Neural crest cell (in vitro differentiated cells): ENCODE measurements at regions not wholly inside any gene's neighbourhood (a gene's known extent, or its start where the extent isn't known, plus 50 kb on each side); places are given as distances from the start of the nearest gene placed in this dataset.
A peak's percentile ranks its signal among the peaks of the same experiment; 100 is the strongest.

Source experiments
- DNase-seq: peaks from one replicate; pipeline ENCODE4 v3.0.0; 2021; ENCODE audit warnings: low read depth, mixed read lengths, low spot score
- H3K27ac Mint-ChIP-seq: one replicate; pipeline ENCODE4 v1.8.0; 2021; ENCODE audit warnings: mild to moderate bottlenecking, mixed read lengths; ENCODE audit not compliant: unreplicated experiment
- H3K27me3 Mint-ChIP-seq: 2 replicates; pipeline ENCODE4 v1.8.0; 2021; ENCODE audit warnings: low read depth, mild to moderate bottlenecking, mixed read lengths
- H3K36me3 Mint-ChIP-seq: 2 replicates; pipeline ENCODE4 v1.8.0; 2021; ENCODE audit warnings: low read depth, mild to moderate bottlenecking, mixed read lengths
- H3K4me1 Mint-ChIP-seq: 2 replicates; pipeline ENCODE4 v1.8.0; 2021; ENCODE audit warnings: mixed read lengths
- H3K4me3 Mint-ChIP-seq: one replicate; pipeline ENCODE4 v1.8.0; 2021; ENCODE audit warnings: mild to moderate bottlenecking, mixed read lengths
- H3K9me3 Mint-ChIP-seq: 2 replicates; pipeline ENCODE4 v1.8.0; 2021; ENCODE audit warnings: mixed read lengths
- TF ChIP-seq, protein P1 (sequence below): fragments of 200-600 bp; sonication (generic); conservative IDR thresholded peaks from 2 replicates; pipeline ENCODE4 v1.5.0; 2021; ENCODE audit warnings: antibody characterized with exemption, mild to moderate bottlenecking

- no peaks in the 10 kb centered on the region for H3K27me3 Mint-ChIP-seq
- H3K4me1 Mint-ChIP-seq = peaks cover 39% of the 10 kb centered on the region
- TF ChIP-seq, protein P1, sequence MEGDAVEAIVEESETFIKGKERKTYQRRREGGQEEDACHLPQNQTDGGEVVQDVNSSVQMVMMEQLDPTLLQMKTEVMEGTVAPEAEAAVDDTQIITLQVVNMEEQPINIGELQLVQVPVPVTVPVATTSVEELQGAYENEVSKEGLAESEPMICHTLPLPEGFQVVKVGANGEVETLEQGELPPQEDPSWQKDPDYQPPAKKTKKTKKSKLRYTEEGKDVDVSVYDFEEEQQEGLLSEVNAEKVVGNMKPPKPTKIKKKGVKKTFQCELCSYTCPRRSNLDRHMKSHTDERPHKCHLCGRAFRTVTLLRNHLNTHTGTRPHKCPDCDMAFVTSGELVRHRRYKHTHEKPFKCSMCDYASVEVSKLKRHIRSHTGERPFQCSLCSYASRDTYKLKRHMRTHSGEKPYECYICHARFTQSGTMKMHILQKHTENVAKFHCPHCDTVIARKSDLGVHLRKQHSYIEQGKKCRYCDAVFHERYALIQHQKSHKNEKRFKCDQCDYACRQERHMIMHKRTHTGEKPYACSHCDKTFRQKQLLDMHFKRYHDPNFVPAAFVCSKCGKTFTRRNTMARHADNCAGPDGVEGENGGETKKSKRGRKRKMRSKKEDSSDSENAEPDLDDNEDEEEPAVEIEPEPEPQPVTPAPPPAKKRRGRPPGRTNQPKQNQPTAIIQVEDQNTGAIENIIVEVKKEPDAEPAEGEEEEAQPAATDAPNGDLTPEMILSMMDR = no peak
- H3K36me3 Mint-ChIP-seq = no peaks in the 10 kb centered on the region
- H3K4me3 Mint-ChIP-seq = no peak overlapping the region
- DNase-seq = no peak
- peaks cover 9% of the 10 kb centered on the region for H3K9me3 Mint-ChIP-seq
- peak overlapping the region; percentile 60 for H3K27ac Mint-ChIP-seq
Observed at GRCh38 chr6:133099573-133099972, 141.6 kb upstream of the EYA4 start.

DNA sequence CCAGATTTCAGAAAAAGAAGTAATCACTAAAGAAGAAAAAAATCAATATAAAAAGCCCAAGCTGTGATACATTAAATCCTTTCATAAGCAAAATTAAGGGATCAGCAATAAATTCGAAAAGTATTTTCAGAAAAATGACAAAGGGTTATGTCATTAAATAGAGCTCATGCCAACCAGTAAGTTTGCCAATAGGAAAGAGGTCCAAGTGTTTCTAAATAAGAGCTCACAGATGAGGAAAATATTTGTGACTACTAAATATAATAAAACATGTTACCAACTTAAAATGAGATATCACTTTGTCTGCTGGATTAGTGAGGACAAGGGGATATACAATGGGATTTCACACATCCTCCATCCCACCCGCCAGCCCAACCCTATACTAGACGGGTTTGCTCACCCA is 140.3 kb upstream of the EYA4 start:
- Mint-ChIP-seq H3K9me3 (peaks cover 9% of the 10 kb centered on the region), H3K36me3 (no peaks in the 10 kb centered on the region), H3K4me1 (peaks cover 39% of the 10 kb centered on the region), H3K27me3 (no peaks in the 10 kb centered on the region), H3K4me3 (no peak overlapping the region), H3K27ac (no peak overlapping the region)
- no peak for DNase-seq
- TF ChIP-seq, protein P1 = no peak

DNA sequence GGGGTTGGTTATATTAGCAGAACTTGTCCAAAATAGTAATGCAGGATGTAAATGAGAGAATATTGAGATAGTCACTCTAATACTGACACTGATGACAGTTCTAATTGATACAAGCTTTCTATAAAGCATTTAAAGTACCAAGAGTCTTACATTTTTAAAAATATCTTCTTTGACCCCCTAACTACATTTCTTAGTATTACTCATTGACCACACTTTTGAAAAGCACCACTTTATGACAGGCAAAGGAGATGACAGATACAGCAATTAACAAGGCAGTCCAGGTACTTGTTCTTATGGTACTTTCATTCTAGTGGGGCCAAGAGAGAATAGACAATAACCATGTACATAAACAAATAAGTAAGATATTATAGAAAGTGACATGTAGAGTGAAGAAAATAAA is 139.4 kb upstream of the EYA4 start:
- no peak for DNase-seq
- Mint-ChIP-seq H3K9me3 (peaks cover 9% of the 10 kb centered on the region), H3K4me3 (no peak overlapping the region), H3K27me3 (no peaks in the 10 kb centered on the region), H3K27ac (no peak overlapping the region), H3K36me3 (no peaks in the 10 kb centered on the region), H3K4me1 (peaks cover 38% of the 10 kb centered on the region)
- TF ChIP-seq, protein P1 = no peak

DNA sequence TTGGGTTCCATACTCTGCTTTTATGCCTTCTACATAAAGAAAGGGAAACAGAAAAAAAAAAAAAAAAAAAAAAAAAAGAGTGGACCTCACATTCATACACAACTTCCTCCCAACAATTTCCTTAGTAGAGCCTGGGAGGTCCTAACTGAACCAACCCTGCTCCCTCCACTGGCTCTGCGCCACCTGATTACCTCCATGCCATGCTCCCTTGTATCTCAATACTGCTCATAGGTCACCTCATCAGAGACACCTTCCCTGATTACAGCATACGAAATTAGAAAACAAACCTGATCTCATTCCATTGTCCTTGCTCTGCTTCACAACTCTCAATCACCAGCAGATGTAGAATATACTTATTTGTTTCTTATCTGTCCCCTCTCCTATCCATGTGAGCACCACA is 134.2 kb upstream of the EYA4 start:
- TF ChIP-seq, protein P1 = no peak
- H3K27me3 Mint-ChIP-seq = no peaks in the 10 kb centered on the region
- H3K4me3 Mint-ChIP-seq = no peak overlapping the region
- peaks cover 7% of the 10 kb centered on the region for H3K4me1 Mint-ChIP-seq
- peaks cover 9% of the 10 kb centered on the region for H3K9me3 Mint-ChIP-seq
- H3K36me3 Mint-ChIP-seq = no peaks in the 10 kb centered on the region
- no peak overlapping the region for H3K27ac Mint-ChIP-seq
- DNase-seq = no peak

- peaks cover 3% of the 10 kb centered on the region for H3K4me1 Mint-ChIP-seq
- H3K4me3 Mint-ChIP-seq = no peak overlapping the region
- H3K27ac Mint-ChIP-seq = no peak overlapping the region
- TF ChIP-seq, protein P1 = no peak
- no peak for DNase-seq
- H3K27me3 Mint-ChIP-seq = no peaks in the 10 kb centered on the region
- peaks cover 6% of the 10 kb centered on the region for H3K9me3 Mint-ChIP-seq
- H3K36me3 Mint-ChIP-seq = no peaks in the 10 kb centered on the region
Observed at GRCh38 chr6:133108419-133108818, 132.7 kb upstream of the EYA4 start.

- Mint-ChIP-seq H3K27ac (no peak overlapping the region), H3K4me3 (no peak overlapping the region), H3K4me1 (peaks cover 3% of the 10 kb centered on the region), H3K27me3 (no peaks in the 10 kb centered on the region), H3K36me3 (peaks cover 9% of the 10 kb centered on the region), H3K9me3 (peaks cover 14% of the 10 kb centered on the region)
- TF ChIP-seq, protein P1 = no peak
- DNase-seq = no peak
Observed at GRCh38 chr6:133114973-133115372, 126.2 kb upstream of the EYA4 start.
